ENCODE measurements at regions not wholly inside any gene's neighbourhood (a gene's known extent, or its start where the extent isn't known, plus 50 kb on each side); places are given as distances from the start of the nearest gene placed in this dataset.

GRCh38 chr4:97394653-97395052 lies 748.6 kb downstream of the STPG2 start:
- Histone ChIP-seq H3K27ac (no peak overlapping the region), H3K36me3 (no peaks in the 10 kb centered on the region), H3K9me3 (peaks cover 0 to 11% (median 0%) of the 10 kb centered on the region in 12 donors), H3K27me3 (no peaks in the 10 kb centered on the region), H3K4me3 (no peak overlapping the region), H3K4me1 (no peaks in the 10 kb centered on the region)
- intact Hi-C loops (cut with DNase I), result no loop called here
- no peak for TF ChIP-seq POLR2A (IDR thresholded peaks at IDR 0.05)
- TF ChIP-seq CTCF (IDR thresholded peaks at IDR 0.05), result no peak
- ATAC-seq (no peak), DNase-seq (no peak)
- 41 to 50% (median 49%) methylated on average over 1 of the region's 1 CpG for WGBS, 4 donors

GRCh38 chr4:97396097-97396496 lies 747.2 kb downstream of the STPG2 start:
- WGBS, 4 donors, result 60 to 74% (median 69%) methylated on average over 3 of the region's 3 CpGs
- H3K27ac ChIP-seq, result no peak overlapping the region
- DNase-seq, result no peak
- peaks cover 0 to 14% (median 0%) of the 10 kb centered on the region in 12 donors for H3K9me3 ChIP-seq
- no peak for ATAC-seq
- no peaks in the 10 kb centered on the region for H3K4me1 ChIP-seq
- intact Hi-C loops (cut with DNase I), result no loop called here
- H3K27me3 ChIP-seq, result no peaks in the 10 kb centered on the region
- H3K36me3 ChIP-seq, result no peaks in the 10 kb centered on the region
- TF ChIP-seq CTCF (IDR thresholded peaks at IDR 0.05) (no peak), POLR2A (IDR thresholded peaks at IDR 0.05) (no peak)
- no peak overlapping the region for H3K4me3 ChIP-seq

- no peaks in the 10 kb centered on the region for H3K4me1 ChIP-seq
- no peaks in the 10 kb centered on the region for H3K36me3 ChIP-seq
- TF ChIP-seq POLR2A (IDR thresholded peaks at IDR 0.05), result no peak
- no peak for TF ChIP-seq CTCF (IDR thresholded peaks at IDR 0.05)
- peaks cover 0 to 15% (median 0%) of the 10 kb centered on the region in 12 donors for H3K9me3 ChIP-seq
- H3K27ac ChIP-seq, result no peak overlapping the region
- H3K4me3 ChIP-seq, result no peak overlapping the region
- ATAC-seq (no peak), DNase-seq (no peak)
- 66 to 81% (median 73%) methylated on average over 1 of the region's 1 CpG for WGBS, 4 donors
- H3K27me3 ChIP-seq, result no peaks in the 10 kb centered on the region
- intact Hi-C loops (cut with DNase I), result no loop called here
Measured at GRCh38 chr4:97396605-97397004, 746.7 kb downstream of the STPG2 start.

- no peak for ATAC-seq
- intact Hi-C loops (cut with DNase I), result no loop called here
- no peak for TF ChIP-seq POLR2A (IDR thresholded peaks at IDR 0.05)
- no peak for TF ChIP-seq CTCF (IDR thresholded peaks at IDR 0.05)
- peaks cover 0 to 10% (median 0%) of the 10 kb centered on the region in 12 donors for H3K9me3 ChIP-seq
- no peaks in the 10 kb centered on the region for H3K36me3 ChIP-seq
- no peak overlapping the region for H3K4me3 ChIP-seq
- no peaks in the 10 kb centered on the region for H3K27me3 ChIP-seq
- H3K4me1 ChIP-seq, result no peaks in the 10 kb centered on the region
- no peak for DNase-seq
- WGBS, 4 donors, result 80 to 89% (median 82%) methylated on average over 5 of the region's 5 CpGs
- H3K27ac ChIP-seq, result no peak overlapping the region
Measured at GRCh38 chr4:97404876-97405523, 738.3 kb downstream of the STPG2 start.
